Smooth muscle cell (in vitro differentiated cells): ENCODE measurements at regions not wholly inside any gene's neighbourhood (a gene's known extent, or its start where the extent isn't known, plus 50 kb on each side); places are given as distances from the start of the nearest gene placed in this dataset.

ENCODE experiments used
- DNase-seq: peaks from one replicate; lab custom pipeline; 2025; ENCODE audit not compliant: unreplicated experiment; lab: John Stamatoyannopoulos, UW
- H2AFZ ChIP-seq: fragments of 200-600 bp; sonication (generic); 2 replicates; pipeline ENCODE4 v1.6.0; 2016; ENCODE audit warnings: antibody characterized with exemption, low read depth, mild to moderate bottlenecking
- H3F3A ChIP-seq: fragments of 200-600 bp; sonication (generic); 2 replicates; pipeline ENCODE4 v1.6.0; 2017; ENCODE audit warnings: antibody characterized with exemption, low read depth
- H3K27ac ChIP-seq: fragments of 200-600 bp; sonication (generic); 2 replicates; pipeline ENCODE4 v1.5.1; 2016; ENCODE audit warnings: low read depth, mild to moderate bottlenecking
- H3K27me3 ChIP-seq: fragments of 200-600 bp; sonication (generic); 2 replicates; pipeline ENCODE4 v1.6.1; 2016; ENCODE audit warnings: low read depth, mild to moderate bottlenecking
- H3K36me3 ChIP-seq: fragments of 200-600 bp; sonication (generic); 2 replicates; pipeline ENCODE4 v1.5.1; 2016; ENCODE audit warnings: low read depth
- H3K4me1 ChIP-seq: fragments of 200-600 bp; sonication (generic); 2 replicates; pipeline ENCODE4 v1.5.1; 2016; ENCODE audit warnings: low read depth
- H3K4me2 ChIP-seq: fragments of 200-600 bp; sonication (generic); 2 replicates; pipeline ENCODE4 v1.6.0; 2016; ENCODE audit warnings: mild to moderate bottlenecking
- H3K4me3 ChIP-seq: fragments of 200-600 bp; sonication (generic); 2 replicates; pipeline ENCODE4 v1.5.1; 2016; ENCODE audit warnings: mild to moderate bottlenecking
- H3K79me2 ChIP-seq: fragments of 200-600 bp; sonication (generic); 2 replicates; pipeline ENCODE4 v1.6.0; 2016; ENCODE audit warnings: low read depth, mild to moderate bottlenecking
- H3K9ac ChIP-seq: fragments of 200-600 bp; sonication (generic); 2 replicates; pipeline ENCODE4 v1.6.0; 2016; ENCODE audit warnings: low read depth
- H3K9me3 ChIP-seq: fragments of 200-600 bp; sonication (generic); replicated peaks from 2 replicates; pipeline ENCODE4 v1.5.1; 2016; ENCODE audit warnings: low read depth
- H4K20me1 ChIP-seq: fragments of 200-600 bp; sonication (generic); 2 replicates; pipeline ENCODE4 v1.6.0; 2016; ENCODE audit warnings: low read depth
- WGBS: methylation state at CpG from one replicate; pipeline ENCODE4 v1.1.7; 2016; ENCODE audit warnings: low lambda C conversion rate; 5-methylcytosine and 5-hydroxymethylcytosine counted together
- TF ChIP-seq, protein P1 (sequence below): fragments of 200-600 bp; sonication (generic); IDR thresholded peaks from 2 replicates; pipeline ENCODE4 v1.5.1; 2017; ENCODE audit warnings: borderline replicate concordance, mild to moderate bottlenecking, antibody characterized with exemption; ENCODE audit not compliant: insufficient read depth, poor library complexity, severe bottlenecking

- Histone ChIP-seq H2AFZ (no peak overlapping the region), H3F3A (no peaks in the 10 kb centered on the region), H3K4me3 (no peak overlapping the region), H3K9me3 (no peaks in the 10 kb centered on the region), H3K36me3 (no peaks in the 10 kb centered on the region), H4K20me1 (no peaks in the 10 kb centered on the region), H3K27ac (no peak overlapping the region), H3K27me3 (peaks cover 21% of the 10 kb centered on the region), H3K79me2 (no peaks in the 10 kb centered on the region), H3K9ac (no peak overlapping the region), H3K4me2 (no peak overlapping the region), H3K4me1 (no peaks in the 10 kb centered on the region)
- DNase-seq: no peak
- 82% methylated on average over 6 of the region's 6 CpGs for WGBS
- TF ChIP-seq, protein P1, sequence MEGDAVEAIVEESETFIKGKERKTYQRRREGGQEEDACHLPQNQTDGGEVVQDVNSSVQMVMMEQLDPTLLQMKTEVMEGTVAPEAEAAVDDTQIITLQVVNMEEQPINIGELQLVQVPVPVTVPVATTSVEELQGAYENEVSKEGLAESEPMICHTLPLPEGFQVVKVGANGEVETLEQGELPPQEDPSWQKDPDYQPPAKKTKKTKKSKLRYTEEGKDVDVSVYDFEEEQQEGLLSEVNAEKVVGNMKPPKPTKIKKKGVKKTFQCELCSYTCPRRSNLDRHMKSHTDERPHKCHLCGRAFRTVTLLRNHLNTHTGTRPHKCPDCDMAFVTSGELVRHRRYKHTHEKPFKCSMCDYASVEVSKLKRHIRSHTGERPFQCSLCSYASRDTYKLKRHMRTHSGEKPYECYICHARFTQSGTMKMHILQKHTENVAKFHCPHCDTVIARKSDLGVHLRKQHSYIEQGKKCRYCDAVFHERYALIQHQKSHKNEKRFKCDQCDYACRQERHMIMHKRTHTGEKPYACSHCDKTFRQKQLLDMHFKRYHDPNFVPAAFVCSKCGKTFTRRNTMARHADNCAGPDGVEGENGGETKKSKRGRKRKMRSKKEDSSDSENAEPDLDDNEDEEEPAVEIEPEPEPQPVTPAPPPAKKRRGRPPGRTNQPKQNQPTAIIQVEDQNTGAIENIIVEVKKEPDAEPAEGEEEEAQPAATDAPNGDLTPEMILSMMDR: no peak
Observed at GRCh38 chr1:30596891-30597290, 126.5 kb downstream of the MATN1 start.

DNA sequence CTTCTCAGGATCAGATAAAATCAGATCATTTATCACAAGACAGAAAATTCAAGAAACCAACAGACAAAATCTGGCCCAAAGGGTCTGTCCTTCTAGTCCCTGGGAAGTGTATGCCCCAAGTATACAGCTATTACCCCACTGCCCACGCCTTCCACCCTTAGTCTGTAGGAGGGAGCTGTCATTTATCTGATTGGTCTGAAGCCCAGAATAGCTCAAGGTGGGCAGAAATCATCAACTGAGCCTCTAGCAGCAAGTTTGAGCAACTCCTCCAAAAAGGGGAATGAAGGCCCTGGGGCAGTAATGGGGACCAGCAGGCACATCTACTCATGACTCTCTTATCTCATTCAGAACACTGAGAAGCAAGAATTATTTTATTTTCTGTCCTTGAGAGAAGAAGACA, 126.9 kb downstream of the MATN1 start:
- Histone ChIP-seq H3K4me3 (no peak overlapping the region), H3K4me1 (no peaks in the 10 kb centered on the region), H3K9ac (no peak overlapping the region), H3K4me2 (no peak overlapping the region), H3K79me2 (no peaks in the 10 kb centered on the region), H3K9me3 (no peaks in the 10 kb centered on the region), H3F3A (no peaks in the 10 kb centered on the region), H3K27me3 (peaks cover 21% of the 10 kb centered on the region), H3K27ac (no peak overlapping the region), H2AFZ (no peak overlapping the region), H4K20me1 (no peaks in the 10 kb centered on the region), H3K36me3 (no peaks in the 10 kb centered on the region)
- DNase-seq: no peak
- WGBS: 71% methylated on average over 1 of the region's 1 CpG
- TF ChIP-seq, protein P1: no peak

DNA sequence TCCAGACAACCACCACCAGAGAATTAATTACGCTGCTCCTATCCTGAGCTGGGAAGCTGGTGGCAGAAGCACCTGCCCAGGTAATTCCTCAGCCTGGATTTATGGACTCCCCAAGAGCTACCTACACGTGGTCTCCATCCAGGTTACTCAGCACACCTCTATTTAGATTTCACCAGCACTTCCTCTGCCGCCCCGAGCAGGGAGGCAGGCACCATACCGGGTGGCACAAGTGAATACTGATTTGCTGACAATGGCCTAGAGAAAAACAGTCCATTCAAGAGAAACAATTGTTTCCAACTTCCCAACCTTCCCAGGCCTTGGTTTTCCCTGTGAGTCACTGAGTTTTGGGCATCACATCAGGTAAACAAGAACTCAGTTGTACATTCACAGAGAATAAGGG, 134.3 kb downstream of the MATN1 start:
- H3K79me2 ChIP-seq: no peaks in the 10 kb centered on the region
- H3K27ac ChIP-seq: no peak overlapping the region
- no peak overlapping the region for H3K9ac ChIP-seq
- no peaks in the 10 kb centered on the region for H3K36me3 ChIP-seq
- H3K9me3 ChIP-seq: no peaks in the 10 kb centered on the region
- H2AFZ ChIP-seq: no peak overlapping the region
- no peak for DNase-seq
- H3K4me3 ChIP-seq: no peak overlapping the region
- 71% methylated on average over 5 of the region's 5 CpGs for WGBS
- H3K4me2 ChIP-seq: no peak overlapping the region
- no peaks in the 10 kb centered on the region for H3K4me1 ChIP-seq
- TF ChIP-seq, protein P1: no peak
- H3K27me3 ChIP-seq: peaks cover 16% of the 10 kb centered on the region
- H3F3A ChIP-seq: no peaks in the 10 kb centered on the region
- H4K20me1 ChIP-seq: no peaks in the 10 kb centered on the region

GRCh38 chr1:30588311-30589073, 134.9 kb downstream of the MATN1 start:
- no peaks in the 10 kb centered on the region for H3K36me3 ChIP-seq
- no peaks in the 10 kb centered on the region for H3K79me2 ChIP-seq
- no peak overlapping the region for H3K4me2 ChIP-seq
- H4K20me1 ChIP-seq: no peaks in the 10 kb centered on the region
- H3K4me1 ChIP-seq: no peaks in the 10 kb centered on the region
- H3F3A ChIP-seq: no peaks in the 10 kb centered on the region
- no peak overlapping the region for H2AFZ ChIP-seq
- H3K9me3 ChIP-seq: no peaks in the 10 kb centered on the region
- TF ChIP-seq, protein P1: no peak
- DNase-seq: no peak
- no peak overlapping the region for H3K27ac ChIP-seq
- 91% methylated on average over 10 of the region's 10 CpGs for WGBS
- H3K9ac ChIP-seq: no peak overlapping the region
- H3K27me3 ChIP-seq: peaks cover 11% of the 10 kb centered on the region
- H3K4me3 ChIP-seq: no peak overlapping the region
